GM12878 (cell line): ENCODE measurements at regions not wholly inside any gene's neighbourhood (a gene's known extent, or its start where the extent isn't known, plus 50 kb on each side); places are given as distances from the start of the nearest gene placed in this dataset.

Experiments
- ASH2L ChIP-seq: fragments of 300-600, 200-600 bp; sonication (generic); IDR thresholded peaks from 2 replicates; pipeline ENCODE4 v1.6.1; 2017; ENCODE audit warnings: low read depth, mild to moderate bottlenecking, borderline replicate concordance
- CBX5 ChIP-seq: sonication (generic); IDR thresholded peaks from 2 replicates; pipeline ENCODE4 v1.6.1; 2016; ENCODE audit warnings: low read depth, moderate library complexity, mild to moderate bottlenecking, inconsistent platforms
- CTCF ChIP-seq, 3 experiments: IDR thresholded peaks in 2 of 3; conservative IDR thresholded peaks in 1 of 3; 2 replicates each; pipeline ENCODE4 v1.5.1; 2011; ENCODE audit warnings: low read depth in 3 of 3, low read length in 3 of 3, mild to moderate bottlenecking in 3 of 3, control low read depth in 2 of 3, moderate library complexity in 2 of 3, inconsistent platforms in 1 of 3, mixed read lengths in 1 of 3; ENCODE audit not compliant: control insufficient read depth in 2 of 3, insufficient read depth in 1 of 3; ENCODE audit errors: extremely low read depth in 1 of 3
- EGR1 ChIP-seq, 2 experiments: IDR thresholded peaks; 1 replicate in 1 of 2; 2 replicates in 1 of 2; pipeline ENCODE4 v1.6.1; 2011 to 2012; ENCODE audit warnings: low read depth in 2 of 2, low read length in 2 of 2, borderline replicate concordance in 1 of 2, mild to moderate bottlenecking in 1 of 2, moderate library complexity in 1 of 2
- EP300 ChIP-seq, 2 experiments: fragments of 150-350 bp in 1 of 2; IDR thresholded peaks; 2 replicates each; pipeline ENCODE4 v1.6.1; 2011 to 2012; ENCODE audit warnings: low read depth in 2 of 2, low read length in 2 of 2, borderline replicate concordance in 1 of 2, improper control_type of control experiment in 1 of 2, inconsistent platforms in 1 of 2; ENCODE audit not compliant: control insufficient read depth in 1 of 2
- EZH2 ChIP-seq: IDR thresholded peaks from 2 replicates; pipeline ENCODE4 v1.6.1; 2012; ENCODE audit warnings: low read depth, mild to moderate bottlenecking, control low read depth, inconsistent platforms, low read length, borderline replicate concordance; ENCODE audit not compliant: control insufficient read depth
- MXI1 ChIP-seq: fragments of 150-350 bp; IDR thresholded peaks from 2 replicates; pipeline ENCODE4 v1.6.1; 2011; ENCODE audit warnings: low read depth, mild to moderate bottlenecking, inconsistent platforms, low read length, improper control_type of control experiment
- POLR2A ChIP-seq: IDR thresholded peaks from 2 replicates; pipeline ENCODE4 v1.6.1; 2011; ENCODE audit warnings: low read depth, mild to moderate bottlenecking, low read length
- RAD21 ChIP-seq: IDR thresholded peaks from 2 replicates; pipeline ENCODE4 v1.6.1; 2011; ENCODE audit warnings: mild to moderate bottlenecking, low read depth, low read length, moderate library complexity; ENCODE audit not compliant: insufficient read depth
- SIN3A ChIP-seq: IDR thresholded peaks from 2 replicates; pipeline ENCODE4 v1.6.1; 2012; ENCODE audit warnings: low read depth, low read length, improper control_type of control experiment
- SP1 ChIP-seq: IDR thresholded peaks from one replicate; pipeline ENCODE4 v1.6.1; 2011; ENCODE audit warnings: low read depth, low read length
- TAF1 ChIP-seq: IDR thresholded peaks from 2 replicates; pipeline ENCODE4 v1.6.1; 2011; ENCODE audit warnings: mild to moderate bottlenecking, low read depth, low read length, borderline replicate concordance
- USF1 ChIP-seq: IDR thresholded peaks from 2 replicates; pipeline ENCODE4 v1.6.1; 2011; ENCODE audit warnings: borderline replicate concordance, low read depth, mild to moderate bottlenecking, moderate library complexity, mixed read lengths, low read length; ENCODE audit not compliant: insufficient read depth; ENCODE audit errors: extremely low read length

GRCh38 chr16:48435906-48436305, 50.7 kb upstream of the SIAH1 start:
- TF ChIP-seq ASH2L (no peak), TAF1 (no peak), POLR2A (no peak), MXI1 (no peak), SIN3A (no peak), CBX5 (no peak), RAD21 (no peak), EZH2 (no peak), CTCF (IDR thresholded peaks at IDR 0.05 in 2 of 3, conservative IDR thresholded peaks at IDR 0.05 in 1 of 3; ENCODE audit: control insufficient read depth in 2 of 3, extremely low read depth in 1 of 3, insufficient read depth in 1 of 3, low read depth in 3 of 3, low read length in 3 of 3) (no peak), USF1 (no peak), EP300 (IDR thresholded peaks at IDR 0.05; ENCODE audit: borderline replicate concordance in 1 of 2, control insufficient read depth in 1 of 2, low read depth in 2 of 2, low read length in 2 of 2) (no peak), EGR1 (IDR thresholded peaks at IDR 0.05; ENCODE audit: borderline replicate concordance in 1 of 2, low read depth in 2 of 2, low read length in 2 of 2) (no peak), SP1 (no peak)
